ENCODE measurements at regions not wholly inside any gene's neighbourhood (a gene's known extent, or its start where the extent isn't known, plus 50 kb on each side); places are given as distances from the start of the nearest gene placed in this dataset.
"Not testable (repeated sequence)": the region's sequence is repeated elsewhere in the genome, so short reads cannot be mapped to it uniquely, and the experiment has no call there.

DNA sequence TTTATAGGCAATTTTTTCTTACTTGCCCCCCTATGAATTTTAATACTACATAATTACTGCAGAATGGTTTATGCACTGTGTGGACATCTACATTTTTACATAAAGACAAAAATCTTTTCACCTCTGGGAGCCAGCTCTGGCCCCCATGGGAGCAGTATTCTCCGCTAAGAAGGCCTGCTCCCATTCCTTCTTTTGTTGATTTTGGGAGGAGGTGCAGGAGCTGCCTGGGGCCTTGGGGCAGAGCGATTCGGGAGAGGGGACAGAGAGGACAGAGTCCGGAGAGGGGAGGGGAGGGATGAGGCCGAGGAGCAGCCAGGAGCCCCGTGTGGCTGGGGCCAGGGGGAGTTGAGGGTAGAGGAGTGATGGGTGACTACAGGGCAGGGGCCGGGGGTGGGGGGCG, 452.0 kb downstream of the PREX1 start:
- no peak for DNase-seq

DNA sequence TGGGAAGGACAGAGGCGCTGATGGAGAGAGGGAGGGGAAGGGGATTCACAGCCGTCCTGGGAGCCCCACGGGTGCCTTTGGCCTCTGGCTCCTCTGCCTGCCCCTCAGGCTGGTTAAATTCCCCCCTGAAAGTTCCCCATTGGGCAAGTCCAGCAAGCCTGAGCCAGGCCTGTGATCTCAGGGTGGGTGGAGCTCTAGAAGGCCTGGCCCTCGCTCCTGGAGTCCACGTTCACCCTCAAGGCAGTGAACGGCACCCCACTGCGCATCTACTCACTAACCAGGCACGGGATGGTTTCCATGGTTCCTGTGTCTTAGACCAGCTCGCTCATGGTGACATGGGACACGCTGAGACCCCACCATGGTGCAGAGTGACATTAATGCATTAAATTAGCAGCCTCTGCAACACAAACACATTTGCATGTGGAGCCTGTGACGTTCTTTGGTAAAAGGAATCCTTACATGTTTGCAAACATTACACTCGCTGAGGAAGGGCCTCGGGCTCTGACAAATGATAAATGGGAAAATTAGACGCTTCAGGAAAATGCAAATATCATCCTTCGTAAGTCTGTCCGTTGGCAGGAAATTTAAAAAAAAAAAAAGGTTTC, 452.7 kb downstream of the PREX1 start:
- DNase-seq, result no peak

DNA sequence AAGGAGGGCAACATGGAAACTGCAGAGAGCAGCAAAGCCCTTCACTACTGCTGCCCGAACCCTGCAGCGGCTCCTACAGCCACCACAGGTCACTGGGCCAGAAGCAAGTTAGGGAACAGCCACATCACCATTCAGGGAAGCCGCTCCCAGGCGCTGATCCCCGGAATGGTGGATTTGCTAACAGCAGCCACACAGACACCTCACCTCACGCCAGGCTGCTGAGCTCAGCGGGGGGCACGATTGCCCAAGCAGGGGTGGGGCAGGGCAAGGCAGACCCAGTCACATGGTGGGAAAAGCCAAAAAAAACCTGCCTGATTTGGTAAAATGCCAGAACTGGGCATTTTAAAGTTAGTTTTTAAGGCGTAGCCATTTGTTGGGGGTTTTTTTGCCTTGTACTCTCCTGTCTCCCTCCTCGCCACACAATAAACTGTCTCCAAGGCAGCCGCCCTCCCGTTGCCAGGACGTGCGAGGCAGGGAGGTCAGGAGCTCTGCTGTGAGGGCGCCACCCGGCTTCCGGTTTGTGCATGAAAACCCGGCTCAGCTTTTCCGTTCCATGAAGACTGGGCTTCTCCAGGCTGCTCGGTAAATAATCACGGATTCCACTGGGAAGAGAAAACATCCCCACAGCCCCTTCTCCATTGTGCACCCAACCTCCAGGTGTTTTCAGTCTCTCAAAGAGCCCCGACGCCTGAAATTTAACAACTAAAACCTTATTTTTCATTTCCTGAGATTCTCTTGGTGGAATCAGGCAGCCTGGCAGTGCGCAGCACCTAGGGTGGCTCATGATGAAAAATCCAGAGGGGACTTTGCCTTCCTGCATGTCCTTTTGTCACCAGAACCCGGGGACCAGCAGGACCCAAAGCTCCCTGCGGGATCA, 453.5 kb downstream of the PREX1 start:
- peak in 1 of 3 donors; percentile 14 for DNase-seq

DNA sequence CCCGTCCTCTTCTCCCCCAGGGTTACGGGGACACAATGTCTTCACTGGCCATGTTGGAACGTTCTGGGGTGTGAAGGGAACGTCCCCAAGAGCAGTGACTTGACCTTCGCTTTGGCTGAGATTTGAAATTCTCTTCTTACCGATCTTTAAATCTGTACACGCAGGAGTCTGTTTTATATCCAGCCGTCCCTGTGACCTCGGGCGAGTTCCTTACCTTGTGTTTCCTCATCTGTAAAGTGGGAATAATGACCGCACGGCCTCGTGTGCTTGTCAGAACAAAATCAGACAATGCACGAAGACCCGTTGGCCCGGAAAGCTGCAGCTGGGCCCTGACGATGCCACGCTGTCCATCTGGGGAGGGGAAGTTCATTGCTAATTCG, 454.3 kb downstream of the PREX1 start:
- no peak for DNase-seq

DNA sequence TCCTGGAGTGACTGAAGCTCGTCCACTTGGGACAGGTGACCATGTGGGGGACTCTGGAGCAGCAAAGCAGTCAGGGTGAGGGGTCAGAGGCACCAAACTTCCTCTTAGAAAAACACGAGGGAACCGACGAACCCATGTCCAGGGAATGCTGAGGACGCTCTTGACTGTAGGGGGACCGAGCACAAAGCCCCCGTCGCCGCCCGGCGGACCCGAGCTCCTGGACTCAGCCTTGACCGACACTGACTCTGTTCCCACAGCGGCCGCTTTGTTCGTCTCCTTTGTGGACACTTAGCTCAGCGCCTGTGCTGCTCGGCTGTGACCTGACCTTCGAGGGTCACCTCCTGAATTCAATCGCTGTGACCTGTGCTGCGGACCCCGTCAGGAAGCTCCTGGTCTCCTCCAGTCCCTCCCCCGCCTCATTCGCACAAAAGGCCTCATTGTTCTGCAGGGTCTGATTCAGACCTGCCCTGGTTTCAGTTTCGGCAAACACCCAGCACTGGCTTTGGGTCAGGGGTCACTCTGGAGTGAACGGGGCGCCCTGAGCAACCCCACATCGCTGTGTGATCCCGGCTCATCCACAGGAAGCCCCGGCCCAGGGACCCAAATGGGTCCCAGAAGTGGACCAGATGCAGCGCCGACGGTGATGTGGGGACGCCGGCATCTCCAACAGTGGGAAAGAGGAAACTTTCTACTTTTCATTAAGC, 454.8 kb downstream of the PREX1 start:
- not testable (repeated sequence) for DNase-seq

DNA sequence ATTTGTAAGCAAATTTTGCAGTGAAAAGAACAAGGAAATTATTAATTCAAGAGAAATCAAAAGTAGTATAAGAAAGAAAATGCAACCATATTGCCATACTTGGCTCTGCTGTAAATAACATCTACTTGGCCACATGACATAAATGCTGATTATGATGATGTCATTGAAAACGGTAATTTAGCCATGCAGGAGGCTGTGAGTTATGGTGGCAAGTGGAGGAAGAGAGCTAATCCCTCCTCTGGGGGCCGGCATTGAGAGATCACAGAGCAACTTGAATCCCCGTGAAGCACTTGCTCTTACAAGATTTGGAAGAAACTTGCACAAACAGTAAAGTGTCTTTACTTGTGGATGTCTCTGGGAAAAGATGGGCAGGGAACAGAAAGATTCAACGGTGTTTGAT, 456.6 kb downstream of the PREX1 start:
- no peak for DNase-seq

DNA sequence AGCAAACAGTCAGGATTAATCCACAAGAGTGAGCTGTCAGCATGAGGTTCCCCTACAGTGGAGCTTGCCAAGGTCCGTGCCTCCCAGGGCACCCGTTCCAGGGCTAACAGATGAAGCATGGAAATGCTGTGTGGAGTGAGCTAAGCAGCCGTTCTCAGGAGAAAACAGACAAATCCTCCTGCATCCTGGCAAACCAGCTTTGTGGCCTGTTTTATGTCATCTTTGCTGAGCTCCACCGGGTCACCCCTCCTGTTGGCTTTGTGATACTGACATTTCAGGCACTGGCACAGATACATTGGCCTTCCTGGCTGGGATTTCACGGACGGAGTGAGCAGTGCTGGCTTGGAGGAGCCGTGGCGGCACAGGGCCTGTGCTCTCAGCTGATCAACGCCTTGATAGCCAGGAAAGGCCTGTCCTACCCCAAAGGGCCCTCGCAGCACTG, 459.2 kb downstream of the PREX1 start:
- not testable (repeated sequence) for DNase-seq

DNA sequence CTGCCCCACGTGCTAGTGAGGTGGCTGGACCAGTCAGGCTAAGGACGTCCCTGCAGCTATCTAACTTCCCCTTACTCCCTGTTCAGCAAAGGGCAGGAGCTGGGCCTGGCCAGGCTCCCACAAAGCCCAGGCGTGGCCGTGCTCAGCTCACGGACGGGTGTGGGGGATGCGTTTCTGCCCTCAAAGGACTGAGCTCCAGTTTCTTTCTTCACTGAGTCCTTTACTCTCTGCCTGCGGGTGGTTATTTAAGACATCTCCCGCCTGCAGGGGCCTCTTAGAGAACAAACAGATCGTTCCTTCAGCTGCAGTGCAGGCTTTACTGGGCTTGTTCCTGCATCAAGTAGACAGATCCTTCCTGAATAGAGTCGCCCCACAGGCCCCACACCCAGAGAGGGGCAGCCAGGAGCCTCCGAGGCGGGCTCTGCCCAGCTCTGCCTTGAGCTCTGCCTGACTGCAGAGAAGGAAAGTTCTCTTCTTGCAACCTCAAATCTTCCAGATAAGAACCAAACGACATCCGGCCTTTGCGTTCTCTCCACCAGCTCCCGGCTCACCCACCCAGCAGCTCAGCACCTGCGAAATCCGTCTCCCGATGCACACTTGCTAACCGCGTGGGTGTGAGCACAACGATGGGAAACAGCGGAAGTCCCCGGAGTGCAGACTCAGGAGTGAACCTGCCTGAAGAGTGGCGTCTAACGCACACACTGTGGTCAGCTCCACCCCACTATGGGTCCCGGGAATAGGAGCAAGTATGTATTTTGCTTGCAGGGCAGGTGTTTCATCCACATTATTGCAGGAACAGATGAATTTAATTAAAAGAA, 460.0 kb downstream of the PREX1 start:
- peak in 2 of 3 donors; percentile 5 to 30 for DNase-seq

DNA sequence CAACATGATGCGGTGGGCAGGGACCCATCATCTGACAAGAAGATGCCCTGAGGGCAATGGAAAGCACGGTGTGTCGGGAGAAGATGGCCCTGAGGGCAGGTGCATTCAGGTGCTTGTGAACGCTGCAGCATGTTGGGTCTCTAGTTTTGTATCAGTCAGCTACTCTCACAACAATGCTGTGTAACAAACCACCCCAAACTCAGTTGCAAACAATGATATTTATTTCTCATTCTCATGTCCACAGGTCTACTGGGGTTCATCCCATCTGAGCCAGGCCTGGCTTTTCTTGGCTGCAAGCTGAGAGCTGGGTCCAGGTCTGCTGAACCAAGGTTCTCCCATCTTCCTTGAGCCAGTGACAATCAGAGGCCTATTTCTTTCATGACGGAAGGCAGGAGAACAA, 461.6 kb downstream of the PREX1 start:
- DNase-seq, result no peak

DNA sequence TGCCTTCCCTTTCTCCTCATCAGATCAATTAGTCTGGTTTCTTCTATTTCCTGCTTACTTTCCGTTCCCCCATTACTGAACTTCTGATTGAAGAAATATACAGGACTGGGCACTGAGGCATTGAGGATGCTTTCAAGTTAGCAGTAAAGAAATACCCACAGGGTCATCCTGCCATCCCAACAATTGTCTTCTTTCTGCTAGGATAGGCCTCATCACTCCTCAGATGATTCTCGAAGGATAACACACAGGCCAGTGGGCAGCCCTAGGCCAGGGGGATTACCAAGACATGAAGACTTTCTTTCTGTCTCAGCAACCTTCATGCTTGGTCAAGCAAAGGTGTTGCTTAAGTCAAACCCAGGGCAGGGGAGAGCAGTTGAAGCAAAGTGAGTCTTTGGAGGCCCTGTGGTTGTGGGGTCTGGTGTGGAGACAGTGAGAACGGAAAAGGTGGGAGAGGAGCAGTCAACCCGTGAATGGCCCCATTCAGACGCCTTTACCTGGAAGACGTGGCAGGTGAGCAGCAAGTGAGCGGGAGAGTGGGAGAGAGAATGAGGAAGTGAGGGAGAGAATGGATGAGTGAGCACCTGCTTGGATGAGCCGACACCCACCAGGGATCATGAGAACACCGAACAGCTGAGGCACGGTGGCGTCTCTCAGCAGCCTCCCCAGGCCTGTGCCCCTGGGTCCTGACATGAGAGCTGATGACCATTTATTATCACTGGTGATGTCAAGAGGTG, 462.9 kb downstream of the PREX1 start:
- DNase-seq, result no peak

DNA sequence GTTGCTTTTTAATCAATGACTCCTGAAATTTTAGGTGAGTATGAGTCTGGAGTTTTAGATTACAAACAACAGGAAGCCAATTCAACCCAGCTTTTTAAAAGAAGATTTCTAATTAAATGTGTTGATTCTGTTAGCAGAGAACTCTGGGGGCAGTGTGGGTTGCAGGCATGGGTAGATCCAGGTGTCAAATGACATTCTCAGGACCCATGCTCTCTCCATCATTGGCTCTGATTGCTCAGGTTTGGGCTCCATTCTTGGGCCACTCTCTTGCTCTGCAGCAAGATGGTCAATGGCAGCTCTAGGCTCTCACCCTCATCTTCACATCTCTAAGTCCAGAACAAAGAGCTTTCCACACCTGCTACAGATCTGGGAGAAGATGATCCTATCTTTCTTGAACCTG, 463.7 kb downstream of the PREX1 start:
- DNase-seq, result no peak

DNA sequence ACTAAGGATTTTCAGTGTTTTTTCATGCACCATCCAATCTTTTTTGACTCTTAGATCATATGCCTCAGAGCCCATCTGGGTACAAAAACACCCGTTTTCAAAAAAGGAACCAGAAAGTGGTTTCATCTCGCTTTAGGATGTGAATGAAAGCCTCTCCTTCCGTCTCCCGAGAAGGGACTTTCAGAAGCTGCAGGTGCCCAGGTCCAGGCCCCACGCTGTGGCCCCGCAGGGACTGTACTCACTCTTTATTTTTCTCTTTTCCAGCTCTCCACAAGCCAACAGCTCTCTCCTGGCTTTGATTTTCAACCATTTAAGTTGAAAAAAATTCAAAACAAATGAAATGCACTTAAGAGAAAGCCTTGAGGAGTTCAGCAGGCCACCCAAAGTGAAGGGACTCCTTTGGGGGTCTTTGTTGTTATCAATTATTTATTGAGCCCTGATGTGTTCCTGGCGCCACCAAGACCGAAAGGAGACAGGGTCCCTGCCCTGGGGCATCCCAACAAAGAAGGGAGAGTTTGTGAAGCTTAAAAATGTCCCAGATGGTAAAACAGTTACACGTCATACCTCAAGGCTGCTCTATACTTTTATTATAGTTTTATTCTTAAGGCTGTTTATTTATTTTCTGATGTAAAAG, 467.3 kb downstream of the PREX1 start:
- DNase-seq, result no peak

DNA sequence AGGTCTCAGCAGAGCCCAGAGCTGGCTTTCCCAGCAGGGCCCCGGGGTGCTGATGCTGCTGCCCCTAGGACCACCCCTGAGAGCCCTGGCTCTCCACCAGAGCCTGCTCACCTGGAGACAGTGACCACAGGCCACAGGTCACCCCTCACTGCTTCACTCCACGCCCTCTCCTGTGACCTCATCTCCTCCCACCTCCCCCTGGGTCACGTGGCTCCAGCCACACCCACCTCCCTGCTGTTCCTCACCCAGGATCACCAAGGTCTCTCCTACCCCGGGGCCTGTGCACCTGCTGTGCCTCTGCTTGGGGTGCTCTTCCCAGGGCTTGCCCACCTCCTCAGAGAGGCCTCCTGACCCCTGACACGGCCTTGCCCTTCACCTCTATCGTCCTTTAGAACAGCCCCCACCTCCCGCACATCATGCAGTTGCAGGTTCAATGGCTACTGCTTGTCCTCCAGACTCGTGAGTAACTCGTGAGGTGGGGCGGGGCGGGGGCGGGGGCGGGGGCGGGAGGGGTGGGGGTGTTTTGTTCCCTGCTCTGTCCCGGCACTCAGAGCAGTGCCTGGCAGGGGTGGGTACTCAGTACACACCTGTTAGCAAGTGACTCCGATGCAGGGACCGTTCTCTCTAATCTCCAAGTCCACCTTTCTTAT, 468.0 kb downstream of the PREX1 start:
- peak in 1 of 3 donors; percentile 5 for DNase-seq

DNA sequence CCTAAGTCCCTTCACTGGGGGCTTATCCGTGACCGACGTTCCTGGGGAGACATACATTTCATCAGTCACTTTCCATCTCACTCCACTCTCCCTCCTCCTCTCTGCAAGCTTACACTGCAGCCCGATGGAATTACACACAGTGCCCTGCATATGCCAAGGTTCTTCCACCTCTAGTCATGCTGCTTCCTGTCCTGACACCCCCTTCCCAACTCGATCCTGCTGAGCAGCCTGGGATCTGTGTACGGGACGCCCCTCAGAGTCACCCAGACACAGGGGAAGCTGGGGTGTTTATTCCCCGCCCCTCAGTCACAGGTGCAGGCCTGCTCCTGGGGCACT, 468.8 kb downstream of the PREX1 start:
- DNase-seq, result not testable (repeated sequence)

DNA sequence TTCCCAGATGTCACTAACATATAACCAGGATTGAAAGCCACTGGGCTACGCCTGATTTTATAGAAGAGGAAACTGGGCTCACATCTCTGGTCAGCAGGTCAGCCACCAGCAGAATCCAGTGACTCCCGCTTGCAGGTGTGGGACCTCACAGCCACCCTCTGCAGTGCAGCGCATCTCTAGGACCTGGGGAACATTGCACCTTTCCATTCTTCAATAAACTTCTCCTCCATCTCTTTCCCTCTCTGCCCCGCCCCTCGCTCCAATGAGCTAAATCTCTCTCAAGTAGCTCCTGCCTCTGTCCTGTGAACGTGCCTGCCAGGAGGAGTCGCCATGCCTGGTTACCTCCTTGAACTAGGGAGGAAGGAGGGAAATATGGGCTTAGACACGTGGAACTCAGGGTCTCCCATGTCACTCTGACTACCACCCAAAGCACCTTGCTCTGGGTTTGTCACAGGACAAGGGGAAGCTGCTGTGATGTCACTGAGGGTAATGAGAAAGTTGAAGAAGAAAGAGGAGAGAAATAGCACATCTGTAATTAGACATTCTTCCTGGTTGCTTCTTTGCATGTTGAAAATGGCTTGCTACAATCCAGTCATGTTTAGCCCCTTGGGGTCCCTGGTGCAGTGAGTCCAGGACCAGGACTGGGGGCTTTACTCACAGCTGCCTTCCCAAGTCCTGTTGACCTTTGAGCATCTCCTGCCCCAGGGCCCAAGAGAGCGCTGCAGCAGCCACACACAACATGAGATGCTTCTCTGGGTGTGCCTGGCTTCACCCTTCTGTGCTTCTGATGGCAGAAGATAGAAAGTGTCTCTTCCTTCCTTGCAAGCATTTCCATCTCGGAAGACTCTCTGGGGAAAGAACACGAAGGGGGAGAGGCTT, 469.4 kb downstream of the PREX1 start:
- DNase-seq, result no peak

DNA sequence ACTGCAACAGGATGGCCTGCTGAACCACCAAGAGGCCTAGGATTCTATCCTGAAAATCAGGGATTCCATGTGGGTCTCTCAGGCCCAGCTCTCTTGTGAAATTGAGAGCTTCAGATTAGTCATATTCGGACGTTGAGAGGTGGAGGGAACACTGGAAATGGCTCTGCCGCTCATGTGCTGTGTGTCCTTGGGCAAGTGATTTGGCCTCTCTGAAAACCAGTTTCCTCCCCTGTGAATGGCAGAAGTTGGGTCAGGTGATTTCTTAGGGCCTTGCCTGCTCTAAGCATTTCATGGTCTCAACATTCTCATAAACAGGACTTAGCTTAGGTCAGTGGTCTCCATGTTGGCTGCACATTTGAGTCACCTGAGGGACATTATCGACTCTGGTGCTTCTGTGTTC, 470.1 kb downstream of the PREX1 start:
- DNase-seq, result no peak

DNA sequence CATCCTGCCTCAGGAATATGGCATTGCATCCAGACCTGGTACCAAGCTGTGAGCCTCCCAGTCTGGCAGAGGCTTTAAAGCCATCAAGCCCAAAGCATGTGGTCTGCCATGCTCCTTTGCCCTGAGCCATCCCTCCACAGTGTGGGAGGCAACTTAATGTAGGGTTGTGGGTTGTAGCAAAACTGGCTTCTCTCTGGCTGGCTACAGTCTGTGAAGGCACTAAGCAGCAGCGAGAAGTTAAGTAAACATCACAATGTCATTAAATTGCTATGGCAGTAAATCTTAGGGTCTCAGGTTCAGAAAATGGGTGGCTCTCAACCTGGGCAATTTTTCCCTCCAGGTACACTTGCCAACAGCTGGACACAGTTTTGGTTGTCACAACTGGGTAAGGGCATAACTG, 472.9 kb downstream of the PREX1 start:
- no peak for DNase-seq

DNA sequence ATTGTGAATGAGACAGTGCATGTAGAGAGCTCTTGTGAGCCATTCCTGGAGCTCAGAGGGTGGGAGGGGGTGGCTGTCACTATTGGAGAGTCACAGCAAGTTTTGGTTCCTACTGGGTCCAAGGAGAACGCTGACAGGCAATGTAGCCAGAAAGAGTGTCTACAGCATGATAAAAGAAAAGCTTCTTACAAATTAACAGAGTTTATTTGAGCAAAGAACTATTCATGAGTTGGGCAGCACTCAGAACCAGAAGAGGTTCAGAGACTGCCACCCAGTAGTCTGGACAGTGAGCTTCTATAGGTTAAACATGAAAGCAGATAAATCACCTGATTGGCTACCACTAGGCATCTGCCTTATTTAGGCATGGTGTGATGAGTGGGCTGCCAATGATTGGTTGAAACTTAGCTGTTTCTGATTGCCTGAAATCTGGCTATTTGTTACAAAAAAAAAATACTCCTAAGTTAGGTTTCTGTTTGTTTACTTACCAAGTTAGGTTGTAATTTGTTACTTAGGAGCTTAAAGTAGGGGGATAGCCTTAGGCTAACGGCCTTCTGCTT, 473.4 kb downstream of the PREX1 start:
- DNase-seq, result no peak

DNA sequence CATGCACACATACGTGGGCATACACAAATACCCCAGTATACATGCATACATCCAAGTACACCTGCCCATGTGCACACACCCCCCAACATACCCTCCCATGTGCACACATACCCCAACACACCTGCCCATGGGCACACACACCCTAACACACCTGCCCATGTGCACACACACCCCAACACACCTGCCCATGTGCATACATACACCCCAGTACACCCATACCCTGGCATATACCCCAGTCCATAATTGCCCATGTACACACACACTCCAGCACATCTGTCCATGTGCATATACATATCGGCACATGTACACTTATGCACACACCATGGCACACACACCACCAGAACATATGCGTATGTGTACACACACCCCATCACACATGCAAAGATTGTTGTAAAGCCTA, 475.2 kb downstream of the PREX1 start:
- DNase-seq, result no peak

DNA sequence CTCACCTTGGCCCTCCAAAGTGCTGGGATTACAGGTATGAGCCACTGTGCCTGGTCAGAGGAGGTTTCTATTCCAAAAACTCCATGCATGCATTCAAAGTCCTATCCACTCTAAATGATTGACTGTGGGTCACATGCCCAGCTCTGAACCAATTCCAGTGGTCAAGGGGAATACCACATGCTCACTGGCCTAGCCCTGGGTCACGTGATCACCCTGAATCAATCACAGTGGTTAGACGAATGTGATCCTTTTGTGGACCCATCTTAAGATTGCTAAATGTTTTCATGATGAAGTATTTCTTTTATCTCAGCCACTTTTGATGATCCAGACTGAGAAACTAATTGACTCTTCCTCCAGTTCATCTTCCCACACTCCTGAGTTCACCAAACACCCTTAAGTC, 475.8 kb downstream of the PREX1 start:
- no peak for DNase-seq

Data from suppressor macrophage treated with lipopolysaccharide for 1 hour (primary cell).